Activated CD4-positive, alpha-beta memory T cell treated with anti-CD3 and anti-CD28 coated beads, Interleukin-2, amount 10 ng/mL, durations not matched to agents 7 days and 5 days (primary cell): ENCODE measurements at regions not wholly inside any gene's neighbourhood (a gene's known extent, or its start where the extent isn't known, plus 50 kb on each side); places are given as distances from the start of the nearest gene placed in this dataset.
"Not testable (repeated sequence)": the region's sequence is repeated elsewhere in the genome, so short reads cannot be mapped to it uniquely, and the experiment has no call there.

Experiments used
- CTCF ChIA-PET: fragments of 350-600 bp; sonication (Branson Sonifier 250); formaldehyde crosslinking; loops from one replicate; lab custom pipeline; 2021; ENCODE audit warnings: antibody characterized with exemption, inconsistent platforms; lab: Charles Lee
- POLR2A ChIA-PET: fragments of 350-600 bp; sonication (Branson Sonifier 250); formaldehyde crosslinking; loops from one replicate; lab custom pipeline; 2021; ENCODE audit warnings: antibody characterized with exemption; lab: Charles Lee
- DNase-seq: peaks from one replicate; pipeline ENCODE4 v3.0.0-alpha.2; 2020
- H3K27ac Mint-ChIP-seq: one replicate; pipeline ENCODE4 v1.8.0; 2021; ENCODE audit warnings: mild to moderate bottlenecking, mixed read lengths
- H3K27me3 Mint-ChIP-seq: one replicate; pipeline ENCODE4 v1.8.0; 2021; ENCODE audit warnings: mixed read lengths
- H3K36me3 Mint-ChIP-seq: one replicate; pipeline ENCODE4 v1.8.0; 2021; ENCODE audit warnings: low read depth, mixed read lengths
- H3K4me1 Mint-ChIP-seq: one replicate; pipeline ENCODE4 v1.8.0; 2021; ENCODE audit warnings: mixed read lengths
- H3K4me3 Mint-ChIP-seq: one replicate; pipeline ENCODE4 v1.8.0; 2021; ENCODE audit warnings: mild to moderate bottlenecking, mixed read lengths
- H3K9me3 Mint-ChIP-seq: one replicate; pipeline ENCODE4 v1.8.0; 2021; ENCODE audit warnings: mixed read lengths

GRCh38 chr3:162568706-162569105, 1072.1 kb downstream of the OTOL1 start:
- ChIA-PET CTCF (no interaction called here), POLR2A (no interaction called here)
- Mint-ChIP-seq H3K27ac (no peak overlapping the region), H3K4me3 (no peak overlapping the region), H3K9me3 (peaks cover 2% of the 10 kb centered on the region), H3K36me3 (no peaks in the 10 kb centered on the region), H3K27me3 (no peaks in the 10 kb centered on the region), H3K4me1 (no peaks in the 10 kb centered on the region)
- no peak for DNase-seq

GRCh38 chr3:162569314-162569713, 1072.7 kb downstream of the OTOL1 start:
- CTCF ChIA-PET = no interaction called here
- no peaks in the 10 kb centered on the region for H3K4me1 Mint-ChIP-seq
- no peaks in the 10 kb centered on the region for H3K27me3 Mint-ChIP-seq

GRCh38 chr3:162584986-162585385, 1088.4 kb downstream of the OTOL1 start:
- H3K4me1 Mint-ChIP-seq = no peaks in the 10 kb centered on the region
- no peaks in the 10 kb centered on the region for H3K36me3 Mint-ChIP-seq
- no peak overlapping the region for H3K27ac Mint-ChIP-seq
- POLR2A ChIA-PET = no interaction called here
- H3K4me3 Mint-ChIP-seq = no peak overlapping the region
- DNase-seq = no peak
- CTCF ChIA-PET = no interaction called here
- H3K9me3 Mint-ChIP-seq = peaks cover 13% of the 10 kb centered on the region
- H3K27me3 Mint-ChIP-seq = no peaks in the 10 kb centered on the region

More at GRCh38 chr3:162569314-162569713, 1072.7 kb downstream of the OTOL1 start:
- Mint-ChIP-seq H3K27ac (no peak overlapping the region), H3K4me3 (no peak overlapping the region), H3K9me3 (peaks cover 2% of the 10 kb centered on the region), H3K36me3 (no peaks in the 10 kb centered on the region)
- DNase-seq = no peak
- POLR2A ChIA-PET = no interaction called here

DNA sequence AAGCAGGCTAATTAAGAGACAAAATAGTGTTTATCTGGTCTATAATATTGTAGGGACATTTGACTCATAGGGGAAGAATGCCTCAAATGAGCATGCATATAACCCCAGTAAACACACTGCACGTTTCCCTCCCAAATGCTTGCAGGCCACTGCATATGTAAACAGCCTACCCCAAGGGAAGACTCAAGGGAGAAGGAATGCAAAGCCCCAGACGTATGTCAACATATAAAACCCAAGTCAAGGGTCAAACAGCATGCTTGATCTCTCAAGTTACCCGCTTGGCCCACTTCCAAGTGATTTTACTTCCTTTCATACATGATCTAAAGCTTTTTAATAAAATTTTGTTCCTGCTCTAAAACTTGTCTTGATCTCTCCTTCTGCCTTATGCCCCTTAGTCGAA, 1090.0 kb downstream of the OTOL1 start:
- Mint-ChIP-seq H3K9me3 (peaks cover 13% of the 10 kb centered on the region), H3K36me3 (no peaks in the 10 kb centered on the region), H3K27ac (no peak overlapping the region), H3K4me1 (no peaks in the 10 kb centered on the region), H3K27me3 (no peaks in the 10 kb centered on the region), H3K4me3 (no peak overlapping the region)
- POLR2A ChIA-PET = no interaction called here
- CTCF ChIA-PET = no interaction called here
- DNase-seq = no peak

- ChIA-PET CTCF (no interaction called here), POLR2A (no interaction called here)
- Mint-ChIP-seq H3K4me1 (no peaks in the 10 kb centered on the region), H3K27me3 (no peaks in the 10 kb centered on the region), H3K4me3 (no peak overlapping the region), H3K36me3 (no peaks in the 10 kb centered on the region), H3K9me3 (peaks cover 14% of the 10 kb centered on the region), H3K27ac (no peak overlapping the region)
- DNase-seq = no peak
Measured at GRCh38 chr3:162597226-162597625, 1100.6 kb downstream of the OTOL1 start.

- H3K4me3 Mint-ChIP-seq, POLR2A ChIA-PET, H3K4me1 Mint-ChIP-seq, H3K27ac Mint-ChIP-seq, CTCF ChIA-PET, H3K27me3 Mint-ChIP-seq, DNase-seq, H3K36me3 Mint-ChIP-seq: not testable (repeated sequence)
- H3K9me3 Mint-ChIP-seq = peaks cover 20% of the 10 kb centered on the region
Measured at GRCh38 chr3:162598500-162598899, 1101.9 kb downstream of the OTOL1 start.

GRCh38 chr3:162599742-162600141, 1103.1 kb downstream of the OTOL1 start:
- H3K4me1 Mint-ChIP-seq, H3K4me3 Mint-ChIP-seq, H3K36me3 Mint-ChIP-seq, CTCF ChIA-PET, POLR2A ChIA-PET, DNase-seq, H3K27ac Mint-ChIP-seq, H3K27me3 Mint-ChIP-seq: not testable (repeated sequence)
- H3K9me3 Mint-ChIP-seq = peaks cover 20% of the 10 kb centered on the region

DNA sequence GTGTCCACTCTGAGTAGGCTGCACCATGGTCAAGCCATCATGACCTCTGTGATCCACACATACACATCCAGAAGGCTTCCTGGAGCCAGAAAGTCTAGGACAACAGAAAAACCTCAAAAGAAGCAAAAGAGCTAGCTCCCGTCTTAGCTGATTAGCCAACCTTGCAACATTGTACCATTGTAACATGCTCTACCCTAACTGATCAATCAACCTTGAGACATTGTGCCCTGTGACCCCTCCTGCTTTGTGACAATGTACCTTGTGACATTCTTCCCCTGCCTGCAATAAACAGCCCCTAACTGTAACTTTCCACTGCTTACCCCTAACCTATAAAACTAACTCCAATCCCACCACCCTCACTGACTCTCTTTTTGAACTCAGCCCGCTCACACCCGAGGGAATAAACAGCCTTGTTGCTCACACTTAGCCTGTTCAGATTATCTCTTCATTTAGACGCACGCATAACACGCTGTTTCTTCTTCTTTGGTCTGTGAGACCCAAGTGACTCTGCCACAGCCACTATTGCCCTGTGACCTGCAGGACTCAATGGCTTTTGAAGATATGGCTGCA, 1104.6 kb downstream of the OTOL1 start:
- POLR2A ChIA-PET = no interaction called here
- CTCF ChIA-PET = no interaction called here
- Mint-ChIP-seq H3K4me3 (no peak overlapping the region), H3K27me3 (no peaks in the 10 kb centered on the region), H3K27ac (no peak overlapping the region), H3K9me3 (peaks cover 18% of the 10 kb centered on the region), H3K4me1 (no peaks in the 10 kb centered on the region), H3K36me3 (no peaks in the 10 kb centered on the region)
- DNase-seq = no peak

DNA sequence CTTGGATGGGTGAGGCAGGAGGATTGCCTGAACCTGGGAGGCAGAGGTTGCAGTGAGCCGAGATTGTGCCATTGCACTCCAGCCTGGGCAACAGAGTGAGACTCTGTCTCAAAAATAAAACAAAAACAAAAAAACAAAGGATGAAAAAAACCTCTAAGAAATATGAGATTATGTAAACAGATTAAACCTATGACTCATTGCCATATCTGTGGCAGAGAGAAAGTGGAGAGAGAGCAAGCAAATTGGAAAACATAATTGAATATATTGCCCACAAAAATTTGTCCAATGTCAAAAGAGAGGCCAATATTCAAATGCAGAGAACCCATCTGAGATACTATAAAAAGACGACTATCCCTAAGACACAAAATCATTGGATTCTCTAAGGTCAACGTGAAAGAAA, 1106.0 kb downstream of the OTOL1 start:
- Mint-ChIP-seq H3K27me3 (no peaks in the 10 kb centered on the region), H3K4me3 (no peak overlapping the region), H3K36me3 (no peaks in the 10 kb centered on the region), H3K4me1 (no peaks in the 10 kb centered on the region), H3K27ac (no peak overlapping the region), H3K9me3 (peaks cover 18% of the 10 kb centered on the region)
- ChIA-PET CTCF (no interaction called here), POLR2A (no interaction called here)
- no peak for DNase-seq

- ChIA-PET CTCF (no interaction called here), POLR2A (no interaction called here)
- no peak for DNase-seq
- no peaks in the 10 kb centered on the region for H3K36me3 Mint-ChIP-seq
- H3K4me1 Mint-ChIP-seq = no peaks in the 10 kb centered on the region
- no peak overlapping the region for H3K27ac Mint-ChIP-seq
- no peaks in the 10 kb centered on the region for H3K27me3 Mint-ChIP-seq
- peaks cover 11% of the 10 kb centered on the region for H3K9me3 Mint-ChIP-seq
- H3K4me3 Mint-ChIP-seq = no peak overlapping the region
Measured at GRCh38 chr3:162605651-162606204, 1109.1 kb downstream of the OTOL1 start.

DNA sequence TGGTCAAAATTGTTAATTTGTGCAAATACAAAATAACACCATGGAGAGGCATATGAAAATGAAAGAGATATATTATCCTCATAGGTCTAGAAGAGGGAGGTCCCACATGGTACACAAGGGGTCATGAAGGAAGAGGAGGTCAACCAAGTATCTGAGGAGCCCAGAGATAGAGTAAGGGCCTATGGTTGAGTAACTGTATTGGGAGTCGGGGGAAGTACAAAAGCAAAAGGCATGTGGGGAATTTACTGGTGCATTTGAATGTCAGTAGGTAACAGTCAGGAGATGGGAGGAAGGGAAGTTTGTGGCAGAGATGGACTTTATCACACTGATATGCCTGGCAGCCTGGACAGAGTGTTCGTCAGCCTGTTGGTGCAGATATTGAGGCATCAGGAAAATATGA, 1113.7 kb downstream of the OTOL1 start:
- no peak overlapping the region for H3K4me3 Mint-ChIP-seq
- H3K9me3 Mint-ChIP-seq = no peaks in the 10 kb centered on the region
- no peaks in the 10 kb centered on the region for H3K36me3 Mint-ChIP-seq
- POLR2A ChIA-PET = no interaction called here
- H3K27ac Mint-ChIP-seq = no peak overlapping the region
- CTCF ChIA-PET = no interaction called here
- no peaks in the 10 kb centered on the region for H3K27me3 Mint-ChIP-seq
- no peaks in the 10 kb centered on the region for H3K4me1 Mint-ChIP-seq
- no peak for DNase-seq

DNA sequence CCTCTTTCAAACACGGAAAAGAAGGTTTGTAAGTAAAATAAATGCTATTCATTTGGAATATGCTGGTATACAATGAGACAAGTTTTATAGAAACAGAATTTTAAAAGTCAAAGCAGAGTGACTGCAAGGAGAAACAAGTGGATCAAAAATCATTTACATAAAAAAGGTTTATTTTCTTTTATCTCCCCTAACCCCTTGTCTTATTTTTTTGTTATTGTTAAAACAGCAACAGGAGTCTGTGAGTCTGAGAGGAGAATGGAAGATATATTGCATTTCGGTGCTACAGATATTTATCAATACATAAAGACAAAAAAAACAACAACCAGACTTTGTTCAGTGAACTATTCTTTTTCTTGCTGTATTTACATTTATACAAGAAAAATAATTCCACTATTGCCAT, 1116.4 kb downstream of the OTOL1 start:
- H3K4me1 Mint-ChIP-seq = no peaks in the 10 kb centered on the region
- DNase-seq = no peak
- POLR2A ChIA-PET = no interaction called here
- H3K36me3 Mint-ChIP-seq = no peaks in the 10 kb centered on the region
- no peak overlapping the region for H3K4me3 Mint-ChIP-seq
- CTCF ChIA-PET = no interaction called here
- no peak overlapping the region for H3K27ac Mint-ChIP-seq
- no peaks in the 10 kb centered on the region for H3K27me3 Mint-ChIP-seq
- H3K9me3 Mint-ChIP-seq = no peaks in the 10 kb centered on the region

DNA sequence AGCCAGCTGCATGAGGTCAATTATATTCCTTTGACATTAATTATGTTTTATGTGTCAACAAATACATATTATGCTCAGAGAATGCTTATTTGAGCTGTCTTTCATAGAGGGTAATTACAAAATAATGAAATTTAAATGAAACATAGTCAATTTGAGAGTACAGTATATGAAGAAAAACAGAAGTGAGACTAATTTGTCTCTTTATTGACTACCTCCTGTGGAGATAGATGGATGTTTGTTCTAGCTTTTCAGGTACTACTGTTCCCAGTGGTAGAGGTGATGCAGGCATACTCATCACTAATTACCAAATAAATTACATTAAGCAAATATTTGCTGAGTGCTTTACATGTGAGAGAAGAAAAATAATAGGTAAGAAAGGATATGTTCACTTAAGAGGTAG, 1129.6 kb downstream of the OTOL1 start:
- POLR2A ChIA-PET = no interaction called here
- Mint-ChIP-seq H3K27ac (no peak overlapping the region), H3K36me3 (no peaks in the 10 kb centered on the region), H3K4me1 (no peaks in the 10 kb centered on the region), H3K9me3 (peaks cover 7% of the 10 kb centered on the region), H3K4me3 (no peak overlapping the region), H3K27me3 (no peaks in the 10 kb centered on the region)
- CTCF ChIA-PET = no interaction called here
- no peak for DNase-seq

DNA sequence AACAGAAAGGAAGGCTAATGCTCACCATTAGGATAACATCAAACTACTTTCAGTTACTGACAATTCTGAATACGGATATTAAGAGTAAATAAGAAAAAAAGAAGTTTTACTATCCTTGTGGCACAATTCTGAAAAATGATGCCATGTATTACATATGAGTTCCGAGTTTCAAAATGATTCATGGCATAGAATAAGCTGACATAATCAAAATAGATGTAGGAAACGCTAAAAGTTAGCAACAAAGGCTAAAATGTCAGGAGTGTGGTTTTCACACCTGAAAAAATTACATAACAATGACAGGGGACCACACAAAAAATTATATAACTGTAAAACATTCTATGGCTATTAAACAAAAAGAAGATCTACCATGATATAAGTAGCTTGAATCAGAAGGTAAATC, 1131.9 kb downstream of the OTOL1 start:
- POLR2A ChIA-PET = no interaction called here
- DNase-seq = no peak

More for the DNA sequence above, 1131.9 kb downstream of the OTOL1 start:
- CTCF ChIA-PET = interaction anchor here (0.7 kb wide), 1 partner anchor 52 kb away, joined by 3 read pairs; no protein-coding TSS in a partner anchor
- Mint-ChIP-seq H3K4me1 (no peaks in the 10 kb centered on the region), H3K9me3 (peaks cover 3% of the 10 kb centered on the region), H3K36me3 (no peaks in the 10 kb centered on the region), H3K27ac (no peak overlapping the region), H3K27me3 (no peaks in the 10 kb centered on the region), H3K4me3 (no peak overlapping the region)
